ENCODE measurements at regions not wholly inside any gene's neighbourhood (a gene's known extent, or its start where the extent isn't known, plus 50 kb on each side); places are given as distances from the start of the nearest gene placed in this dataset.

DNA sequence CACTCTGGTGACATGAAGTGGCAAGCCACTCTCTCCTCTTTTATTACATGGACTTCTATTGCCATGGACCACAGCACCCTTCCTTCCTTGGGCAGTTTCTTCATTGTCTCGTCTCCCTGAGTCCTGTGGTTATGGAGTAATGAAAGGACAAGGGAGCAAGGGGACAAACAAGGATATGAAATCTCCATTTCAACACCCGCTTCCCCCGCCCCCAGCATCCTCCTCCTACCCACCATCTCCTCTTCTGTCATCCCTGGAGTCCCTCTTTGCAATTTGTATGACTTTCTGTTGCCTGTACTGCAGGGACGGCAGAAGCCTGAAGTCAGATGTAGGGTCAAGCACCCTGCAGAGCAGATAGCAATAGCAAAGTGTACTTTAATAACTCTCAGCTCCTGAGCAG is 300.7 kb upstream of the CLINT1 start:
- TF ChIP-seq, protein P1, sequence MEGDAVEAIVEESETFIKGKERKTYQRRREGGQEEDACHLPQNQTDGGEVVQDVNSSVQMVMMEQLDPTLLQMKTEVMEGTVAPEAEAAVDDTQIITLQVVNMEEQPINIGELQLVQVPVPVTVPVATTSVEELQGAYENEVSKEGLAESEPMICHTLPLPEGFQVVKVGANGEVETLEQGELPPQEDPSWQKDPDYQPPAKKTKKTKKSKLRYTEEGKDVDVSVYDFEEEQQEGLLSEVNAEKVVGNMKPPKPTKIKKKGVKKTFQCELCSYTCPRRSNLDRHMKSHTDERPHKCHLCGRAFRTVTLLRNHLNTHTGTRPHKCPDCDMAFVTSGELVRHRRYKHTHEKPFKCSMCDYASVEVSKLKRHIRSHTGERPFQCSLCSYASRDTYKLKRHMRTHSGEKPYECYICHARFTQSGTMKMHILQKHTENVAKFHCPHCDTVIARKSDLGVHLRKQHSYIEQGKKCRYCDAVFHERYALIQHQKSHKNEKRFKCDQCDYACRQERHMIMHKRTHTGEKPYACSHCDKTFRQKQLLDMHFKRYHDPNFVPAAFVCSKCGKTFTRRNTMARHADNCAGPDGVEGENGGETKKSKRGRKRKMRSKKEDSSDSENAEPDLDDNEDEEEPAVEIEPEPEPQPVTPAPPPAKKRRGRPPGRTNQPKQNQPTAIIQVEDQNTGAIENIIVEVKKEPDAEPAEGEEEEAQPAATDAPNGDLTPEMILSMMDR (IDR thresholded peaks at IDR 0.05) = no peak
- TF ChIP-seq POLR2A (IDR thresholded peaks at IDR 0.05) = no peak

All from adrenal gland (tissue), 5 donors.